K562 (cell line): ENCODE measurements at regions not wholly inside any gene's neighbourhood (a gene's known extent, or its start where the extent isn't known, plus 50 kb on each side); places are given as distances from the start of the nearest gene placed in this dataset.

ENCODE experiments used
- ATAC-seq: fragments of 200-7000 bp; cut with Tn5 transposase; 3 replicates; pipeline ENCODE4 v1.9.1; 2020; ENCODE audit warnings: moderate library complexity
- BruUV-seq: library from RNA; stranded (reverse); fragments of 400-500 nt; replicated peaks from 2 replicates; lab custom pipeline; 2021; lab: Mats Ljungman, UMichigan
- CTCF ChIA-PET: fragments of 300-600 bp; formaldehyde crosslinking; extraction: SDS; loops from one replicate; lab custom pipeline; 2021; ENCODE audit warnings: low intra/inter-chr PET ratio; lab: Yijun Ruan, JAX
- POLR2A ChIA-PET: fragments of 300-600, 350-650 bp; sonication (Branson Sonifier 250); formaldehyde crosslinking; extraction: SDS; loops from one replicate; lab custom pipeline; 2021; ENCODE audit warnings: antibody characterized with exemption, inconsistent platforms; lab: Yijun Ruan, JAX
- DNase-seq, 4 experiments: peaks; one replicate each; pipeline versions ENCODE4 v3.0.0 to v3.0.0-alpha.2; 2011 to 2018; ENCODE audit warnings: low spot score in 3 of 4, mixed read lengths in 3 of 4; ENCODE audit errors: extremely low read depth in 1 of 4
- FAIRE-seq: peaks from 2 replicates; lab custom pipeline; 2011; peaks lifted over from hg19 to GRCh38; lab: Jason Lieb, UNC
- H2AFZ ChIP-seq: 2 replicates; pipeline ENCODE4 v1.6.0; 2011; ENCODE audit warnings: low read depth, low read length, control low read depth, inconsistent platforms
- H3K27ac ChIP-seq: fragments of 200-600 bp; 3 replicates; pipeline ENCODE4 v1.8.0; 2011; ENCODE audit warnings: low read depth, mild to moderate bottlenecking, control low read depth, inconsistent platforms, low read length, moderate library complexity, mixed read lengths; ENCODE audit errors: extremely low read depth
- H3K27me3 ChIP-seq, 2 experiments: fragments of 300-600 bp in 1 of 2; 2 replicates in 1 of 2; 3 replicates in 1 of 2; pipeline versions ENCODE4 v1.6.0 to v1.8.0; 2011; ENCODE audit warnings: inconsistent platforms in 2 of 2, low read length in 2 of 2, mild to moderate bottlenecking in 1 of 2, mixed read lengths in 1 of 2, moderate library complexity in 1 of 2; ENCODE audit not compliant: control insufficient read depth in 2 of 2, insufficient read depth in 2 of 2
- H3K36me3 ChIP-seq: fragments of 300-600 bp; 3 replicates; pipeline ENCODE4 v1.8.0; 2011; ENCODE audit warnings: mild to moderate bottlenecking, low read length, inconsistent platforms; ENCODE audit not compliant: control insufficient read depth, insufficient read depth
- H3K4me1 ChIP-seq, 2 experiments: fragments of 200-600 bp in 1 of 2; replicated peaks in 1 of 2; 2 replicates in 1 of 2; 3 replicates in 1 of 2; pipeline versions ENCODE4 v1.5.1 to v1.8.0; 2011; ENCODE audit warnings: inconsistent platforms in 2 of 2, low read length in 2 of 2, mild to moderate bottlenecking in 1 of 2, mixed read lengths in 1 of 2, moderate library complexity in 1 of 2; ENCODE audit not compliant: control insufficient read depth in 2 of 2, insufficient read depth in 2 of 2
- H3K4me2 ChIP-seq: 2 replicates; pipeline ENCODE4 v1.6.1; 2011; ENCODE audit warnings: low read length, control low read depth, inconsistent platforms, mixed read lengths; ENCODE audit not compliant: insufficient read depth
- H3K4me3 ChIP-seq: fragments of 200-600 bp; sonication (generic), shearing (Covaris generic); 2 replicates; pipeline ENCODE4 v1.5.1; 2016; ENCODE audit warnings: control low read depth, inconsistent platforms
- H3K79me2 ChIP-seq: fragments of 200-600 bp; 3 replicates; pipeline ENCODE4 v1.8.0; 2011; ENCODE audit warnings: low read length, inconsistent platforms; ENCODE audit not compliant: control insufficient read depth, insufficient read depth
- H3K9ac ChIP-seq, 2 experiments: 2 replicates each; pipeline versions ENCODE4 v1.6.0 to v1.6.1; 2011; ENCODE audit warnings: low read depth in 2 of 2, low read length in 2 of 2, control low read depth in 1 of 2, inconsistent platforms in 1 of 2, mild to moderate bottlenecking in 1 of 2, mixed read lengths in 1 of 2; ENCODE audit not compliant: insufficient read depth in 1 of 2
- H3K9me1 ChIP-seq: one replicate; pipeline ENCODE4 v1.6.0; 2011; ENCODE audit warnings: inconsistent platforms, mild to moderate bottlenecking, low read length, moderate library complexity; ENCODE audit not compliant: control insufficient read depth, insufficient read depth
- H3K9me3 ChIP-seq: replicated peaks from 2 replicates; pipeline ENCODE4 v1.5.1; 2011; ENCODE audit warnings: low read depth, low read length, inconsistent platforms; ENCODE audit not compliant: control insufficient read depth, insufficient read depth
- H4K20me1 ChIP-seq: replicated peaks from 2 replicates; pipeline ENCODE4 v1.6.1; 2011; ENCODE audit warnings: low read length, inconsistent platforms, mixed read lengths; ENCODE audit not compliant: control insufficient read depth, insufficient read depth
- CHD1 ChIP-seq: fragments of 200-600 bp; sonication (generic); IDR thresholded peaks from one replicate; pipeline ENCODE4 v1.6.1; 2012; ENCODE audit warnings: mild to moderate bottlenecking, moderate library complexity, low read length, inconsistent platforms
- FOXJ2 ChIP-seq: fragments of 200-800 bp; sonication (Bioruptor generic); IDR thresholded peaks from 2 replicates; pipeline ENCODE4 v1.6.1; 2016; ENCODE audit warnings: missing genetic modification characterization, missing compliant biosample characterization
- KAT7 ChIP-seq: sonication (generic); formaldehyde crosslinking; IDR thresholded peaks from 2 replicates; pipeline ENCODE4 v1.8.0; 2022; ENCODE audit warnings: missing genetic modification reagents, mild to moderate bottlenecking, borderline replicate concordance
- NFIC ChIP-seq: fragments of 450-650 bp; IDR thresholded peaks from 2 replicates; pipeline ENCODE4 v1.6.1; 2017; ENCODE audit warnings: mild to moderate bottlenecking, inconsistent platforms
- SMAD4 ChIP-seq: fragments of 250-450 bp; sonication (Bioruptor Pico); conservative IDR thresholded peaks from 2 replicates; pipeline ENCODE4 v1.8.0; 2021; ENCODE audit warnings: inconsistent platforms, mild to moderate bottlenecking, moderate library complexity
- STAG1 ChIP-seq: sonication (generic); formaldehyde crosslinking; IDR thresholded peaks from 2 replicates; pipeline ENCODE4 v1.5.0; 2020; ENCODE audit warnings: missing genetic modification reagents, borderline replicate concordance
- TAF1 ChIP-seq: IDR thresholded peaks from 2 replicates; pipeline ENCODE4 v1.6.1; 2011; ENCODE audit warnings: mild to moderate bottlenecking, low read length, moderate library complexity; ENCODE audit not compliant: insufficient read depth, control insufficient read depth, severe bottlenecking; ENCODE audit errors: extremely low read depth
- TBP ChIP-seq: optimal IDR thresholded peaks from 2 replicates; pipeline ENCODE3; 2011; ENCODE audit warnings: low read depth, low read length, improper control_type of control experiment
- XRCC5 ChIP-seq: fragments of 200-400 bp; formaldehyde crosslinking; IDR thresholded peaks from 2 replicates; pipeline ENCODE4 v1.6.1; 2017; ENCODE audit warnings: low read depth, mild to moderate bottlenecking, low read length
- ZNF143 ChIP-seq: sonication (generic); formaldehyde crosslinking; IDR thresholded peaks from 2 replicates; pipeline ENCODE4 v1.9.0; 2022; ENCODE audit warnings: mild to moderate bottlenecking, missing genetic modification reagents
- ZNF263 ChIP-seq: sonication (generic); formaldehyde crosslinking; IDR thresholded peaks from 2 replicates; pipeline ENCODE4 v1.8.0; 2022; ENCODE audit warnings: mild to moderate bottlenecking, missing genetic modification reagents, borderline replicate concordance
- WGBS: fragments of 100-300 bp; shearing (Covaris generic); methylation state at CpG from one replicate; pipeline ENCODE4 v1.1.6; 2016; ENCODE audit warnings: low coverage, mixed read lengths; ENCODE audit not compliant: insufficient coverage; ENCODE audit errors: missing lambda C conversion rate; 5-methylcytosine and 5-hydroxymethylcytosine counted together
- in situ Hi-C: fragments of 300-500 bp; cut with MboI; formaldehyde crosslinking; loops from 4 replicates; pipeline ENCODE4 v1.15.0; 2018; ENCODE audit warnings: inconsistent platforms, mixed read lengths
- intact Hi-C: fragments of 100-400 bp; cut with micrococcal nuclease; formaldehyde crosslinking; loops from 2 replicates; pipeline ENCODE4 v1.14.2; 2022
- TF ChIP-seq, protein P1 (sequence below), 2 experiments: fragments of 200-800 bp in 1 of 2; sonication (Bioruptor generic) in 1 of 2; sonication (generic) in 1 of 2; formaldehyde crosslinking in 1 of 2; IDR thresholded peaks in 1 of 2; conservative IDR thresholded peaks in 1 of 2; 2 replicates each; pipeline versions ENCODE4 v1.5.0 to v1.6.1; 2016 to 2020; ENCODE audit warnings: missing compliant biosample characterization in 1 of 2, missing genetic modification characterization in 1 of 2, missing genetic modification reagents in 1 of 2
- TF ChIP-seq, protein P2 (sequence below): fragments of 200-400 bp; formaldehyde crosslinking; IDR thresholded peaks from 2 replicates; pipeline ENCODE4 v1.6.1; 2017; ENCODE audit warnings: mild to moderate bottlenecking, low read depth, low read length, moderate library complexity
- TF ChIP-seq, protein P3 (sequence below): conservative IDR thresholded peaks from 2 replicates; pipeline ENCODE4 v1.6.1; 2011; ENCODE audit warnings: low read depth, mild to moderate bottlenecking, low read length; ENCODE audit not compliant: control insufficient read depth

DNA sequence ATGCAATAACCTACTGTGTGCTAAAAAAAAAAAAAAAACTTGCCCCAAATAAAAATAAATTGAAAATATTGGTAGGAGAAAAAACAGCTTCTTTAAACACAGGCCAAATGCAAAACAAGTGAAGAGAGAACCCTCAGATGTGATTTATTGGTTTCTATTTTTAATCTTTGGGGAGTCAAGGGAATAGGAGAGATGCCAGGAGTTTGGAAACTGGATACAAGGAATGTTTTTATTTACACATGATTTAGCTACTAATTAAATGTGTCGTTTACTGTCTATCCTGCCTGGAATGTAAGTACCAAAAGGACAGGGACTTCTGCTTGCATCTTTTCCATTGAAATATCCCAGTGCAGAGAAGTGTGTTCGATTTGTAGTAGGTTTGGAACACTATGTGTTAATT lies 810.7 kb downstream of the MAFB start:
- no peaks in the 10 kb centered on the region for H3K79me2 ChIP-seq
- ChIA-PET POLR2A (no interaction called here), CTCF (no interaction called here)
- ATAC-seq (no peak), FAIRE-seq (no peak), DNase-seq (no peak)
- H3K27ac ChIP-seq = no peak overlapping the region
- in situ Hi-C loops (no loop called here), intact Hi-C loops (no loop called here)
- WGBS = 0% methylated on average over 2 of the region's 2 CpGs
- no peaks in the 10 kb centered on the region for H3K27me3 ChIP-seq
- no peaks in the 10 kb centered on the region for H3K4me1 ChIP-seq
- H3K4me2 ChIP-seq = no peak overlapping the region
- H3K4me3 ChIP-seq = no peak overlapping the region
- no peak overlapping the region for H2AFZ ChIP-seq
- H4K20me1 ChIP-seq = no peaks in the 10 kb centered on the region
- H3K9me3 ChIP-seq = no peaks in the 10 kb centered on the region
- no TSS peak for BruUV-seq
- no peaks in the 10 kb centered on the region for H3K9me1 ChIP-seq
- H3K36me3 ChIP-seq = no peaks in the 10 kb centered on the region
- H3K9ac ChIP-seq = no peak overlapping the region
- no peak for TF ChIP-seq ZNF143
- TF ChIP-seq SMAD4 (CRISPR knock-in tag) = no peak
- TF ChIP-seq, protein P1, sequence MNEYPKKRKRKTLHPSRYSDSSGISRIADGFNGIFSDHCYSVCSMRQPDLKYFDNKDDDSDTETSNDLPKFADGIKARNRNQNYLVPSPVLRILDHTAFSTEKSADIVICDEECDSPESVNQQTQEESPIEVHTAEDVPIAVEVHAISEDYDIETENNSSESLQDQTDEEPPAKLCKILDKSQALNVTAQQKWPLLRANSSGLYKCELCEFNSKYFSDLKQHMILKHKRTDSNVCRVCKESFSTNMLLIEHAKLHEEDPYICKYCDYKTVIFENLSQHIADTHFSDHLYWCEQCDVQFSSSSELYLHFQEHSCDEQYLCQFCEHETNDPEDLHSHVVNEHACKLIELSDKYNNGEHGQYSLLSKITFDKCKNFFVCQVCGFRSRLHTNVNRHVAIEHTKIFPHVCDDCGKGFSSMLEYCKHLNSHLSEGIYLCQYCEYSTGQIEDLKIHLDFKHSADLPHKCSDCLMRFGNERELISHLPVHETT (CRISPR knock-in tag; conservative IDR thresholded peaks at IDR 0.05 in 1 of 2, IDR thresholded peaks at IDR 0.05 in 1 of 2) = no peak
- TF ChIP-seq TBP = no peak
- no peak for TF ChIP-seq CHD1
- no peak for TF ChIP-seq FOXJ2 (tag)
- TF ChIP-seq XRCC5 = no peak
- TF ChIP-seq STAG1 (CRISPR knock-in tag) = no peak
- TF ChIP-seq, protein P2, sequence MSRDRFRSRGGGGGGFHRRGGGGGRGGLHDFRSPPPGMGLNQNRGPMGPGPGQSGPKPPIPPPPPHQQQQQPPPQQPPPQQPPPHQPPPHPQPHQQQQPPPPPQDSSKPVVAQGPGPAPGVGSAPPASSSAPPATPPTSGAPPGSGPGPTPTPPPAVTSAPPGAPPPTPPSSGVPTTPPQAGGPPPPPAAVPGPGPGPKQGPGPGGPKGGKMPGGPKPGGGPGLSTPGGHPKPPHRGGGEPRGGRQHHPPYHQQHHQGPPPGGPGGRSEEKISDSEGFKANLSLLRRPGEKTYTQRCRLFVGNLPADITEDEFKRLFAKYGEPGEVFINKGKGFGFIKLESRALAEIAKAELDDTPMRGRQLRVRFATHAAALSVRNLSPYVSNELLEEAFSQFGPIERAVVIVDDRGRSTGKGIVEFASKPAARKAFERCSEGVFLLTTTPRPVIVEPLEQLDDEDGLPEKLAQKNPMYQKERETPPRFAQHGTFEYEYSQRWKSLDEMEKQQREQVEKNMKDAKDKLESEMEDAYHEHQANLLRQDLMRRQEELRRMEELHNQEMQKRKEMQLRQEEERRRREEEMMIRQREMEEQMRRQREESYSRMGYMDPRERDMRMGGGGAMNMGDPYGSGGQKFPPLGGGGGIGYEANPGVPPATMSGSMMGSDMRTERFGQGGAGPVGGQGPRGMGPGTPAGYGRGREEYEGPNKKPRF = no peak
- TF ChIP-seq TAF1 = no peak
- TF ChIP-seq, protein P3, sequence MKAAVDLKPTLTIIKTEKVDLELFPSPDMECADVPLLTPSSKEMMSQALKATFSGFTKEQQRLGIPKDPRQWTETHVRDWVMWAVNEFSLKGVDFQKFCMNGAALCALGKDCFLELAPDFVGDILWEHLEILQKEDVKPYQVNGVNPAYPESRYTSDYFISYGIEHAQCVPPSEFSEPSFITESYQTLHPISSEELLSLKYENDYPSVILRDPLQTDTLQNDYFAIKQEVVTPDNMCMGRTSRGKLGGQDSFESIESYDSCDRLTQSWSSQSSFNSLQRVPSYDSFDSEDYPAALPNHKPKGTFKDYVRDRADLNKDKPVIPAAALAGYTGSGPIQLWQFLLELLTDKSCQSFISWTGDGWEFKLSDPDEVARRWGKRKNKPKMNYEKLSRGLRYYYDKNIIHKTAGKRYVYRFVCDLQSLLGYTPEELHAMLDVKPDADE = no peak
- no peak for TF ChIP-seq ZNF263 (CRISPR knock-in tag)
- TF ChIP-seq NFIC = no peak
- no peak for TF ChIP-seq KAT7 (CRISPR knock-in tag)
